HUDEP-2 (cell line): ENCODE measurements at regions not wholly inside any gene's neighbourhood (a gene's known extent, or its start where the extent isn't known, plus 50 kb on each side); places are given as distances from the start of the nearest gene placed in this dataset.

ENCODE experiments used
- DNase-seq, 76 experiments: peaks; one replicate each; lab custom pipeline; 2025; ENCODE audit not compliant: unreplicated experiment in 76 of 76; lab: John Stamatoyannopoulos, UW

- peak in 1 of 76 experiments; percentile 0 for DNase-seq
Measured at GRCh38 chr11:18878211-18878610, 61.0 kb downstream of the MRGPRX1 start.

- DNase-seq, result no peak
Measured at GRCh38 chr11:18865951-18866350, 73.3 kb downstream of the MRGPRX1 start.

GRCh38 chr11:18865261-18865660, 73.7 kb upstream of the PTPN5 start:
- no peak for DNase-seq

GRCh38 chr11:18853086-18853720, 61.6 kb upstream of the PTPN5 start:
- peak in 3 of 76 experiments; percentile 4 to 10 (median 7) for DNase-seq

GRCh38 chr11:18849406-18849805, 57.8 kb upstream of the PTPN5 start:
- DNase-seq, result no peak

GRCh38 chr11:18844753-18845367, 53.3 kb upstream of the PTPN5 start:
- DNase-seq, result peak in 22 of 76 experiments; percentile 2 to 46 (median 12)
